Stimulated activated CD8-positive, alpha-beta memory T cell treated with anti-CD3 and anti-CD28 coated beads, Interleukin-4, amount 100 ng/mL, for 1 hour (primary cell): ENCODE measurements at regions not wholly inside any gene's neighbourhood (a gene's known extent, or its start where the extent isn't known, plus 50 kb on each side); places are given as distances from the start of the nearest gene placed in this dataset.

Experiments
- DNase-seq, 2 donors: peaks; one replicate each; pipeline ENCODE4 v3.0.0-alpha.2; 2020; ENCODE audit warnings: low read depth in 2 of 2, low spot score in 1 of 2

DNA sequence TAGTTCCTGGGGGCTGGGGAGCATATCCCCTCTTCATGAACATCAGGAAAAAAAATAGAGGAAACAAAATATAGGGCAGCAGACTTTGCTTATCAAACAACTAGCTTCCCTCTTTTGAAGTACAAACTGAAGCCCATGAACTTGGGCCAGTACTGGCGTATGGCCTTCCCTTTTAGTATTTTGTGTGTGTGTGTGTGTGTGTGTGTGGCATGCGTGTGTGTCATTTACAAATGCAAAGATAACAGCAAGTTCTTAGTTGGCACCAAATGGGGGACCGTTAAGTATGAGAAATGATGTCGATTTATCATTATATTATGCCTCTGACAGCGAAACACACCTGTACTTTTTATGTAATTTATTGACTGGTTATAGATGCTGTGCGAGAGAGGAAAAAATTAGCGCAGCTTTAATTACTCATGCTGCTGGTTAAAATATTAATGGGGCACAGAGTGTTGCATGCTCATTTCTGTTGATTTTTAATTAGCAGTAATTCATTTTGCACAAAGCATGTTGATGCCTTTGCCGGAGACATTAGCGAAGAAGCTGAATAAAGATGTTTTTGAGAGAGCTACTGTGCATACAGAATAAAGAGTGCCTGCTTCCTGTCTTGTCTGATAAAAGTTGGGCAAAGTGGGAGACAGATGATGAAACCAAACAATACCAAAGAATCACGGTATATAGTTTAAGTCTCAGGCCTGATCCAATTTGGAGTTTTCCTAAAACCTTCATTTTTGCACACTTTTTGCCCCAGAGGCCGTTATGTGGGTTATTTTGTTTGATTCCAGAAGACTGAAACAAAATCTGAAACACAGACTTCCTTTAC, 297.1 kb downstream of the SATB1 start:
- no peak for DNase-seq

DNA sequence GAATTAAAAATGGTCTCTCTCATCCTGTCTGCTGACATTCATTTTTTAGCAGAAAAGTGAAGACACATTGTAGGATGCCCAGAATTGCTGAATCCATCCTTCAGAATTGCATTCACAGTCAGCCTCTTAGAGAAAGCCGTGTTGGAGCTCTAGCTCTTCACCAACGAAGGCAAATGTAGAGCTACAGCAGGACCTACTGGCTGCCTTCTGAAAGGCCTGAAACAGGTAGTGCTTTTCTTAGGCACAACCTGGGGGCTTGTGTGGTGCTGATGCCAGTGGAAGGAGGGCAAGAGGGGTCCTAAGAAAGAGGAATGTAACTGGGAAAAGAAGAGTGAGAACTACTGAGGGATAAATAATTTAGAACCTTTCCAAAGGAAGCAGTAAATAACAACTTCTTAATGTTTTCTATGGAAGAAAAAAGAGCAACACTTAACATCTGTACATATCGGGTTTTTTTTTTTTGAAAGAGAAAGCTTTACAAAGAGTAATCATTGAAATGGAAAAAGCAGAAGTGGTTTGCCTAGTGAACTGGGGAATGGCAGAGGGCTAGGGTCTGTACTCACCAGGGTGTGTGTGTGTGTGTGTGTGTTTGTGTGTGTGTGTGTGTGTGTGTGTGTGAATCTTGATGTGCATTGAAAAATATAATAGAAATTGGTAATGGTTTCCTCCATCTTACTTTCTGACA, 297.8 kb downstream of the SATB1 start:
- DNase-seq: no peak

GRCh38 chr3:18126772-18127171, 298.4 kb downstream of the SATB1 start:
- DNase-seq: no peak

DNA sequence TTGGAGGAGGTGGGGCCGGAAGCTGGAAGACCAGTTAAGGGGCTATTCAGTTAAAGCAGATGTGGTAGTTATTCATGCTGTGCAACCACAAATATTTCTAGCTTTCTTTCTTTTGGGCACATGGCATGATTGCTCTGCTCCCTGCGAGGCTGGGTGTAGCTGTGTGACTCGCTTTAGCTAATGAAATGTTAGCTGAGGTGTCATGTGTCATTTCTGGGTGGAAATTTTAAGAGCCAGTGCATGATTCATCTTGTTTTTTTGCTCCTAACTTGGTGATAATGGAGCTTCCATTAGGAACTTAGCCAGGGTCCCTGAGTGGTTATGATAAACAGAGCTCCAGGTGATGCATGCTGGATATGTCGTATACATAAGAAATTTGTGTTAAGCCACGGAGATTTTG, 300.6 kb downstream of the SATB1 start:
- no peak for DNase-seq

- no peak for DNase-seq
Measured at GRCh38 chr3:18122264-18122663, 302.9 kb downstream of the SATB1 start.

- DNase-seq: no peak
Measured at GRCh38 chr3:18121020-18121419, 304.1 kb downstream of the SATB1 start.

GRCh38 chr3:18119866-18120265, 305.3 kb downstream of the SATB1 start:
- DNase-seq: no peak

DNA sequence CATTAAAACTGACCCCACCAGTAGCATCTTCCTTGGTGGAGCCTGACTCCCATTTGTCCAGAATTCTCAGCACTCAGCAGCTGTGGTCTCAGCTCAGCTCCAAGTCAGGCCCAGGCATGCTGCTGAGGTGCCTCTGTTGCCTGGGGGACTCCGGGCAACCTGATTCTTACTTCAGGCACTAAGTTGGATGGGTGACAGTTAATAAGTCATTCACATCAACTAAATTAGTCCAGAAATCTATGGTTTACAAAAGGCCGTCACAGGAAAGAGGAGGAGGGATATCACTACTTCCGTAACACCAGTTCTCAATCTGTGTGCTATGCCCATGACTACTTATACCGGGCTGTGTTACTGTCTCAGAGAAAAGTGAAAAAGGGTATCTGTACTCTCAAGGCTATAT, 310.2 kb downstream of the SATB1 start:
- DNase-seq: no peak

- no peak for DNase-seq
Measured at GRCh38 chr3:18113417-18113816, 311.7 kb downstream of the SATB1 start.

- no peak for DNase-seq
Measured at GRCh38 chr3:18112674-18113375, 312.3 kb downstream of the SATB1 start.

- no peak for DNase-seq
Measured at GRCh38 chr3:18111796-18112232, 313.3 kb downstream of the SATB1 start.

- DNase-seq: no peak
Measured at GRCh38 chr3:18103591-18103990, 321.5 kb downstream of the SATB1 start.

- no peak for DNase-seq
Measured at GRCh38 chr3:18100121-18100520, 325.0 kb downstream of the SATB1 start.

DNA sequence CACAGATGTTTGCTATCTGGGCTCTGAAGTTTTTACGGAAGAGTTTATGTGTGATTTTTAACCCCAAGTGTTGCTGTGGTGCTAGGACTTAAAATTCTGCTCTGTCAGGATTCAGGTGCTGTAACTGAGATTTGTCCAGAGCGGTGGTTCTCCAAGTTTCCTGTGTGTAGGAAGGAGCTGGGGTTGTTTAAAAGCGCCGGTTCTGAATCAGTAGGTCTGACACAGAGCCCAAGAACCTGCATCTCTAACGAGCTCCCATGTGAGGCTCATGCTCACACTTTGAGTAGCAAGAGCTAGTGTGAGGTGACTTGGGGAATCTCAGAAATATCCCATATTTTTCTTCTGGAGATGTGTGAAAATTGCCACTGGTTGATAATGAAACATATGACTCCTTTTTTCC, 325.5 kb downstream of the SATB1 start:
- DNase-seq: no peak

GRCh38 chr3:18098960-18099587, 326.1 kb downstream of the SATB1 start:
- no peak for DNase-seq

- DNase-seq: no peak
Measured at GRCh38 chr3:18097989-18098388, 327.1 kb downstream of the SATB1 start.

- DNase-seq: no peak
Measured at GRCh38 chr3:18097473-18097872, 327.7 kb downstream of the SATB1 start.

GRCh38 chr3:18092726-18093125, 332.4 kb downstream of the SATB1 start:
- DNase-seq: no peak

DNA sequence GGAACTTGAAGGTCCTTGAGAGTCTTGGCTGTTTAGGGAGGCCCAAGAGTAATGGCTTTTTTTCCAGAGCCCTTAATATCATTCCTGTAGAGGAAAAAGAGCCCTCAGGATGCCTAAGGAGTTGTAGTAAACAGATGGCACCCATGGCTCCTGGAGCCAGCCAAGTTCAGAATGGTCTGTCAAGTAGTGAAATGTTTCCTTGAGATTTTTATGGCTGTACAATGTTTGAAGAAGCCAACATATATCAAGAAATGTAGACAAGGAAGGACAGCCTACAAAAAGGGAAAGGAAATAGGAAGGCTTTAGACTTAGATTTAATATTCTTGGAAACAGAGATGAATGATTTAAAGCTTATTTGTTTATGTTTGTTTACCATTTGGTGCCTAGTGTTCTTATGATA, 334.8 kb downstream of the SATB1 start:
- DNase-seq: no peak

- no peak for DNase-seq
Measured at GRCh38 chr3:18087988-18088387, 337.2 kb downstream of the SATB1 start.

- no peak for DNase-seq
Measured at GRCh38 chr3:18086760-18087159, 338.4 kb downstream of the SATB1 start.

DNA sequence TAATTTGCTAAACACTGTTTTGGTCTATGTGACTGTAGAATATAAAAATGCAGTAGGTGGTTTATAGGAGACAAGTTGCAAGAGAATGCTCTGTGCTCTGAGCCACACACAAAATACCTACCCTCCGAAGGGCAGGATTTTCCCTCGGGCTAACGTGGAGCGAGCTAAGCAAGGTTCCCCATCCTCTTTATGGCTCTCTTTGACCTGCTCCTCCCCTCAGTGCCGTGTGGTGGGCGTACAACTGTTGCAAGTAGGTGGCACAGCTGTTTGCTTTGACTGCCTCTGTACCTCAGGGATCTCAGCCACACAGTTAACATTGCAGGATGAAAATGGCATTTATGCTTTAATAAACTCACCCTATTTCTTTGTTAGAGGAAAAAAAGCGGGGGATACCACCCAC, 339.1 kb downstream of the SATB1 start:
- DNase-seq: no peak
